ENCODE measurements at regions not wholly inside any gene's neighbourhood (a gene's known extent, or its start where the extent isn't known, plus 50 kb on each side); places are given as distances from the start of the nearest gene placed in this dataset.
A peak's percentile ranks its signal among the peaks of the same experiment; 100 is the strongest.
"Not testable (repeated sequence)": the region's sequence is repeated elsewhere in the genome, so short reads cannot be mapped to it uniquely, and the experiment has no call there.

- ChIA-PET CTCF (no interaction called here), POLR2A (no interaction called here)
- no peak for DNase-seq
- H3K27me3 Mint-ChIP-seq: no peaks in the 10 kb centered on the region
- H3K27ac ChIP-seq (ENCODE audit: low read length): no peak overlapping the region
- no peak for ATAC-seq (replicated peaks in 1 of 4)
- peaks cover 0 to 9% of the 10 kb centered on the region in 2 experiments for H3K4me1 ChIP-seq (ENCODE audit: control insufficient read depth in 1 of 2, extremely low read depth in 1 of 2, insufficient read depth in 2 of 2, low read length in 2 of 2)
- peaks cover 18 to 29% (median 25%) of the 10 kb centered on the region in 3 donors for H3K4me1 Mint-ChIP-seq
- no peaks in the 10 kb centered on the region for H3K9me3 Mint-ChIP-seq
- H3K36me3 ChIP-seq (ENCODE audit: control insufficient read depth in 2 of 2, extremely low read depth in 1 of 2, insufficient read depth in 1 of 2, low read length in 1 of 2): no peaks in the 10 kb centered on the region
- H3K27me3 ChIP-seq (replicated peaks in 1 of 2; ENCODE audit: control insufficient read depth in 2 of 2, extremely low read depth in 1 of 2, insufficient read depth in 2 of 2, low read length in 1 of 2): no peaks in the 10 kb centered on the region
- no peaks in the 10 kb centered on the region for H3K36me3 Mint-ChIP-seq
- no peak overlapping the region for H3K4me3 ChIP-seq (ENCODE audit: control insufficient read depth in 1 of 2, extremely low read depth in 1 of 2, low read length in 1 of 2)
- 57% methylated on average over 4 of the region's 4 CpGs for WGBS (ENCODE audit: insufficient coverage)
- no peaks in the 10 kb centered on the region for H3K9me3 ChIP-seq
- no peak overlapping the region for H3K4me3 Mint-ChIP-seq
- no peak overlapping the region for H3K27ac Mint-ChIP-seq
Observed at GRCh38 chr3:153273217-153273616, 111.2 kb downstream of the RAP2B start.

GRCh38 chr3:153273767-153274435, 111.9 kb downstream of the RAP2B start:
- peaks cover 18 to 29% (median 25%) of the 10 kb centered on the region in 3 donors for H3K4me1 Mint-ChIP-seq
- no peaks in the 10 kb centered on the region for H3K9me3 Mint-ChIP-seq
- no peaks in the 10 kb centered on the region for H3K27me3 Mint-ChIP-seq
- H3K27ac Mint-ChIP-seq: no peak overlapping the region
- Histone ChIP-seq H3K27ac (ENCODE audit: low read length) (no peak overlapping the region), H3K27me3 (replicated peaks in 1 of 2; ENCODE audit: control insufficient read depth in 2 of 2, extremely low read depth in 1 of 2, insufficient read depth in 2 of 2, low read length in 1 of 2) (no peaks in the 10 kb centered on the region), H3K36me3 (ENCODE audit: control insufficient read depth in 2 of 2, extremely low read depth in 1 of 2, insufficient read depth in 1 of 2, low read length in 1 of 2) (no peaks in the 10 kb centered on the region), H3K9me3 (no peaks in the 10 kb centered on the region), H3K4me1 (ENCODE audit: control insufficient read depth in 1 of 2, extremely low read depth in 1 of 2, insufficient read depth in 2 of 2, low read length in 2 of 2) (peaks cover 0 to 9% of the 10 kb centered on the region in 2 experiments), H3K4me3 (ENCODE audit: control insufficient read depth in 1 of 2, extremely low read depth in 1 of 2, low read length in 1 of 2) (no peak overlapping the region)
- no peak overlapping the region for H3K4me3 Mint-ChIP-seq
- ATAC-seq (replicated peaks in 1 of 4): no peak
- WGBS (ENCODE audit: insufficient coverage): no CpG with 5 or more reads among the region's 7 CpGs
- no peak for DNase-seq
- ChIA-PET CTCF (no interaction called here), POLR2A (no interaction called here)
- H3K36me3 Mint-ChIP-seq: no peaks in the 10 kb centered on the region

GRCh38 chr3:153274561-153274960, 112.5 kb downstream of the RAP2B start:
- ChIA-PET CTCF (no interaction called here), POLR2A (no interaction called here)
- H3K27me3 ChIP-seq (replicated peaks in 1 of 2; ENCODE audit: control insufficient read depth in 2 of 2, extremely low read depth in 1 of 2, insufficient read depth in 2 of 2, low read length in 1 of 2): no peaks in the 10 kb centered on the region
- no peaks in the 10 kb centered on the region for H3K36me3 ChIP-seq (ENCODE audit: control insufficient read depth in 2 of 2, extremely low read depth in 1 of 2, insufficient read depth in 1 of 2, low read length in 1 of 2)
- DNase-seq (no peak), ATAC-seq (replicated peaks in 1 of 4) (no peak)
- H3K4me1 ChIP-seq (ENCODE audit: control insufficient read depth in 1 of 2, extremely low read depth in 1 of 2, insufficient read depth in 2 of 2, low read length in 2 of 2): peaks cover 0 to 9% of the 10 kb centered on the region in 2 experiments
- Mint-ChIP-seq H3K9me3 (no peaks in the 10 kb centered on the region), H3K36me3 (no peaks in the 10 kb centered on the region), H3K4me3 (no peak overlapping the region), H3K27ac (no peak overlapping the region), H3K4me1 (peaks cover 18 to 29% (median 25%) of the 10 kb centered on the region in 3 donors), H3K27me3 (no peaks in the 10 kb centered on the region)
- WGBS (ENCODE audit: insufficient coverage): no CpG with 5 or more reads among the region's 3 CpGs
- H3K27ac ChIP-seq (ENCODE audit: low read length): no peak overlapping the region
- no peaks in the 10 kb centered on the region for H3K9me3 ChIP-seq
- no peak overlapping the region for H3K4me3 ChIP-seq (ENCODE audit: control insufficient read depth in 1 of 2, extremely low read depth in 1 of 2, low read length in 1 of 2)

GRCh38 chr3:153275514-153275913, 113.5 kb downstream of the RAP2B start:
- H3K4me3 ChIP-seq (ENCODE audit: control insufficient read depth in 1 of 2, extremely low read depth in 1 of 2, low read length in 1 of 2): no peak overlapping the region
- CTCF ChIA-PET: no interaction called here
- no peaks in the 10 kb centered on the region for H3K9me3 ChIP-seq
- H3K36me3 ChIP-seq (ENCODE audit: control insufficient read depth in 2 of 2, extremely low read depth in 1 of 2, insufficient read depth in 1 of 2, low read length in 1 of 2): no peaks in the 10 kb centered on the region
- H3K4me1 Mint-ChIP-seq: peaks cover 17 to 26% (median 24%) of the 10 kb centered on the region in 3 donors
- DNase-seq (no peak), ATAC-seq (replicated peaks in 1 of 4) (no peak)
- no peak overlapping the region for H3K27ac ChIP-seq (ENCODE audit: low read length)
- no peaks in the 10 kb centered on the region for H3K36me3 Mint-ChIP-seq
- H3K9me3 Mint-ChIP-seq: no peaks in the 10 kb centered on the region
- no peaks in the 10 kb centered on the region for H3K27me3 Mint-ChIP-seq
- POLR2A ChIA-PET: no interaction called here
- no peaks in the 10 kb centered on the region for H3K27me3 ChIP-seq (replicated peaks in 1 of 2; ENCODE audit: control insufficient read depth in 2 of 2, extremely low read depth in 1 of 2, insufficient read depth in 2 of 2, low read length in 1 of 2)
- no peak overlapping the region for H3K4me3 Mint-ChIP-seq
- peaks cover 0 to 9% of the 10 kb centered on the region in 2 experiments for H3K4me1 ChIP-seq (ENCODE audit: control insufficient read depth in 1 of 2, extremely low read depth in 1 of 2, insufficient read depth in 2 of 2, low read length in 2 of 2)
- H3K27ac Mint-ChIP-seq: peak overlapping the region in 1 of 2 donors; percentile 0

- no peaks in the 10 kb centered on the region for H3K27me3 Mint-ChIP-seq
- no peaks in the 10 kb centered on the region for H3K36me3 Mint-ChIP-seq
- 92% methylated on average over 2 of the region's 2 CpGs for WGBS (ENCODE audit: insufficient coverage)
Observed at GRCh38 chr3:153277029-153277428, 115.0 kb downstream of the RAP2B start.

GRCh38 chr3:153281236-153281997, 119.4 kb downstream of the RAP2B start:
- H3K9me3 ChIP-seq; CTCF ChIA-PET; H3K27ac ChIP-seq (ENCODE audit: low read length); H3K4me3 ChIP-seq (ENCODE audit: control insufficient read depth in 1 of 2, extremely low read depth in 1 of 2, low read length in 1 of 2); H3K9me3 Mint-ChIP-seq; H3K36me3 Mint-ChIP-seq; H3K4me3 Mint-ChIP-seq; H3K36me3 ChIP-seq (ENCODE audit: control insufficient read depth in 2 of 2, extremely low read depth in 1 of 2, insufficient read depth in 1 of 2, low read length in 1 of 2); DNase-seq; H3K27me3 ChIP-seq (replicated peaks in 1 of 2; ENCODE audit: control insufficient read depth in 2 of 2, extremely low read depth in 1 of 2, insufficient read depth in 2 of 2, low read length in 1 of 2); H3K27me3 Mint-ChIP-seq; ATAC-seq (replicated peaks in 1 of 4); H3K27ac Mint-ChIP-seq; POLR2A ChIA-PET: not testable (repeated sequence)
- H3K4me1 ChIP-seq (ENCODE audit: control insufficient read depth in 1 of 2, extremely low read depth in 1 of 2, insufficient read depth in 2 of 2, low read length in 2 of 2): peaks cover 6 to 13% of the 10 kb centered on the region in 2 experiments
- WGBS (ENCODE audit: insufficient coverage): 93% methylated on average over 16 of the region's 29 CpGs
- peaks cover 20 to 25% (median 25%) of the 10 kb centered on the region in 3 donors for H3K4me1 Mint-ChIP-seq

More at GRCh38 chr3:153277029-153277428, 115.0 kb downstream of the RAP2B start:
- ATAC-seq (replicated peaks in 1 of 4): no peak
- POLR2A ChIA-PET: no interaction called here
- H3K27me3 ChIP-seq (replicated peaks in 1 of 2; ENCODE audit: control insufficient read depth in 2 of 2, extremely low read depth in 1 of 2, insufficient read depth in 2 of 2, low read length in 1 of 2): no peaks in the 10 kb centered on the region
- H3K4me1 ChIP-seq (ENCODE audit: control insufficient read depth in 1 of 2, extremely low read depth in 1 of 2, insufficient read depth in 2 of 2, low read length in 2 of 2): peaks cover 0 to 9% of the 10 kb centered on the region in 2 experiments
- no peaks in the 10 kb centered on the region for H3K9me3 ChIP-seq
- H3K4me3 ChIP-seq (ENCODE audit: control insufficient read depth in 1 of 2, extremely low read depth in 1 of 2, low read length in 1 of 2): no peak overlapping the region
- CTCF ChIA-PET: no interaction called here
- peaks cover 12 to 14% (median 12%) of the 10 kb centered on the region in 3 donors for H3K4me1 Mint-ChIP-seq
- no peaks in the 10 kb centered on the region for H3K36me3 ChIP-seq (ENCODE audit: control insufficient read depth in 2 of 2, extremely low read depth in 1 of 2, insufficient read depth in 1 of 2, low read length in 1 of 2)
- peak overlapping the region in 1 of 2 donors; percentile 22 for H3K27ac Mint-ChIP-seq
- DNase-seq: no peak
- H3K27ac ChIP-seq (ENCODE audit: low read length): no peak overlapping the region
- H3K4me3 Mint-ChIP-seq: no peak overlapping the region
- H3K9me3 Mint-ChIP-seq: no peaks in the 10 kb centered on the region

Data from T-cell (primary cell).